NT2/D1 (cell line): ENCODE measurements at regions not wholly inside any gene's neighbourhood (a gene's known extent, or its start where the extent isn't known, plus 50 kb on each side); places are given as distances from the start of the nearest gene placed in this dataset.
"Not testable (repeated sequence)": the region's sequence is repeated elsewhere in the genome, so short reads cannot be mapped to it uniquely, and the experiment has no call there.

ENCODE experiments used
- SUZ12 ChIP-seq: IDR thresholded peaks from 2 replicates; pipeline ENCODE4 v1.6.1; 2011; ENCODE audit not compliant: insufficient read length, insufficient read depth; ENCODE audit errors: extremely low read depth
- YY1 ChIP-seq: IDR thresholded peaks from 2 replicates; pipeline ENCODE4 v1.6.1; 2011; ENCODE audit not compliant: insufficient read length, insufficient read depth
- ZNF274 ChIP-seq: IDR thresholded peaks from 2 replicates; pipeline ENCODE4 v1.6.1; 2011; ENCODE audit warnings: mild to moderate bottlenecking, low read depth, low read length

GRCh38 chr20:29533566-29534177, 1723.8 kb upstream of the DEFB115 start:
- TF ChIP-seq YY1, SUZ12, ZNF274: not testable (repeated sequence)
